Skeletal muscle cell (primary cell): ENCODE measurements at regions not wholly inside any gene's neighbourhood (a gene's known extent, or its start where the extent isn't known, plus 50 kb on each side); places are given as distances from the start of the nearest gene placed in this dataset.

ENCODE experiments used
- DNase-seq: peaks from one replicate; pipeline ENCODE4 v3.0.0-alpha.2; 2010; ENCODE audit warnings: low read depth
- H3K4me3 ChIP-seq: 2 replicates; pipeline ENCODE4 v1.5.1; 2011; ENCODE audit warnings: low read depth, mild to moderate bottlenecking, control low read depth, low read length, moderate library complexity

DNA sequence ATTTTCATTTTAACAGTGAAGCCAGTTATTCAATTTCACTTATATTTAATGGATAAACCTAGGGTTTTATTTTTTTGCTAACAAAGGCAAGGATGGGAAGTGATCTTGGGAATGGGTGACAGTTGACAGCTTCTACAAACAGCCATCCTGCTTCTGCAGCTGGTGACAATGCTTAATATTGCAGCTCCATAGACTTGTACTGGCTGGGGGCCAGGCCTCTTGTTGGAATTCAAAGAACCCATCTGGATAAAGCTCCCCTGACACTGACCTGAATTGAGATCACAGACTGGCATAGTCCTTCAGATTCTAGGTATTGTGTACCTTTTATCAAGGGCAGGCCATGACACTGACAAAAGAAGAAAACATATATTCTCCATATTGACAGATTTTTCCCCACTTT is 664.6 kb upstream of the FOXG1 start:
- H3K4me3 ChIP-seq = no peak overlapping the region
- no peak for DNase-seq

DNA sequence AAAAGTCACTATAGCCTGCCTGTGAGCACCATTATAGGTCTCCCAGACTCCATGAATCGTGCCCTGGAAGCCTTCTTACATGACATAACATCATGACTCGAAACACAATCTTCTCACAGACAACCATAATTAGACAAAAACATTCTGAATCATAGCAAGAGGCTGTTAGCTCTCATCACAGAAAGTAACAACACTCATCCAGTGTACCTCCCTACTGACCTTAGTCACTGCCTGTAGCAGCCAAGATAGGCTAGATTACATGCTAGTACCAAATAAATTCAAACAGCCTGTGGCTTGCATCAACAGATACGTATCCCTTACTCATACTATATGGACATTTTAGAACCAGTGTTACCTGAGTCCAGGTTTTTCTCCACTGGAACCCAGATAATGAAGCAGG is 663.8 kb upstream of the FOXG1 start:
- H3K4me3 ChIP-seq = no peak overlapping the region
- peak; percentile 59 for DNase-seq

DNA sequence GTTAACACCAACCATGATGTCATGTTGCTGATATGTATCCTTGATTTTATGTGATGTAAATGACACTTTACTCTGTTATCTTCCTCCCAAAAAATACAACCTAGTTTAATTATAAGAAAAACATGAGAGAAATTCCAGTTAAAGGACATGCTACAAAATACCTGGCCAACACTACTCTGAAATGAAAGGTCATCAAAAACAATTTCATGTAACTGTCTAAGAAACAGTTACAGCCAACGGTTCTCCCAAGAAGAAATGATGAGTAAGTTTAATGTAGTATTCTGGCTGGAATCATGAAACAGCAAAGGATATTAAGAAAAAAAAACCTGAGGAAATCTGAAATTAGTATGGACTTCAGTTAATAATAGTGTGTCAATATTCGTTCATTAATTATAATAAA is 653.3 kb upstream of the FOXG1 start:
- DNase-seq = no peak
- H3K4me3 ChIP-seq = no peak overlapping the region

DNA sequence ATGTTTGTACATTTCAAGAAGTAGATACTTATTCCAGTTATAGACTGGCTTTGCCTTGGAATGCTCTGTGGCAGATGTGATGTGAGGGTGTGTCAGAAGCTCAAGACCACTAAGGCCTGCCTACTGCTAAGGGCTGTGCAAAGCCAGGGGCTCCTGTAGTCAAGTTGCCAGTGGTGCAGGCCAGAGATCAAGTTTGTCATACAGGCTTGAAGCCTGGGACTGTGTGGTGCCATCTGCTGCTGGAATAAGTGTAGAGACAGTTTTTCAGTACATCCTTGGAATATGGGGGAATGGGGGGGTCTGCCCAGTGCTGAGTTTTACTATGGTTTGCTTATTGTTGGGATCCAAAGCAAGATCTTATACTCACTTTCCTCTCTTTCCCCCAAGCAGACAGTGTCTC is 649.9 kb upstream of the FOXG1 start:
- H3K4me3 ChIP-seq = no peak overlapping the region
- DNase-seq = no peak

DNA sequence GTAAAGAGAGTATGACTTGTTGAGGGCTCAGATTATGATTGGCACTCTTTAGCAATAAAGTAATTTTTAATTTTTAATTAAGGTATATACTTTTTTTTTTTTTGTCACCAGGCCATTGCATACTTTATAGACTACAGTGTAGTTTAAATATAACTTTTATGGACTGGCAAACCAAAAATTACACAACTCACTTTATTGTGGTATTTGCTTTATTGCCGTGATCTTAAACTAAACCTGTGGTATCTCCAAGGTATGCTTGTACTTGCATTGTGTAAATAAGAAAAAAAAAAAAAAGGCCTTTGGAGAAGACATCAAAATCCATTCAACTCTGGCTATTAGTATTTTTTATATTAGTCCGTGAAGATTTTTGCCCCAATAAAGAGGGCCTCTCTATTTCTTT is 646.7 kb upstream of the FOXG1 start:
- DNase-seq = no peak
- H3K4me3 ChIP-seq = no peak overlapping the region

DNA sequence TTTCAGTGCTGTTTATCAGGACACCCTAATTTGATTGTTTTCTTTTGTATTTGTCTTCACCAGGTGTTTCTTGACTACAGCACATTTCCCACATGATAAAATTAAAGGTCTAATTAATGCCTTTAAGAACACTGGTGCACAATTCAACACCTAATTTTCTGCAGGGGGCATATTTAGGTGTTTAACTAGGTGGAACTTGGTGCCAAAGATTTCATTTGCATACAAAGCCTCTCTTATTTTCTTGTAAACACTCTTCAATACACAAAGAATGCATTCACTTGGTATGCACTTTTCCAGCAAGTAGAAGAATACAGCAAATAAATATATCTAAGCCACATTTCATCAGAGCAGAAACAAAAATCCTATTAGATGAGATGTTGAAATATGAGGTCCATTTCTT is 646.2 kb upstream of the FOXG1 start:
- DNase-seq = no peak
- H3K4me3 ChIP-seq = no peak overlapping the region

DNA sequence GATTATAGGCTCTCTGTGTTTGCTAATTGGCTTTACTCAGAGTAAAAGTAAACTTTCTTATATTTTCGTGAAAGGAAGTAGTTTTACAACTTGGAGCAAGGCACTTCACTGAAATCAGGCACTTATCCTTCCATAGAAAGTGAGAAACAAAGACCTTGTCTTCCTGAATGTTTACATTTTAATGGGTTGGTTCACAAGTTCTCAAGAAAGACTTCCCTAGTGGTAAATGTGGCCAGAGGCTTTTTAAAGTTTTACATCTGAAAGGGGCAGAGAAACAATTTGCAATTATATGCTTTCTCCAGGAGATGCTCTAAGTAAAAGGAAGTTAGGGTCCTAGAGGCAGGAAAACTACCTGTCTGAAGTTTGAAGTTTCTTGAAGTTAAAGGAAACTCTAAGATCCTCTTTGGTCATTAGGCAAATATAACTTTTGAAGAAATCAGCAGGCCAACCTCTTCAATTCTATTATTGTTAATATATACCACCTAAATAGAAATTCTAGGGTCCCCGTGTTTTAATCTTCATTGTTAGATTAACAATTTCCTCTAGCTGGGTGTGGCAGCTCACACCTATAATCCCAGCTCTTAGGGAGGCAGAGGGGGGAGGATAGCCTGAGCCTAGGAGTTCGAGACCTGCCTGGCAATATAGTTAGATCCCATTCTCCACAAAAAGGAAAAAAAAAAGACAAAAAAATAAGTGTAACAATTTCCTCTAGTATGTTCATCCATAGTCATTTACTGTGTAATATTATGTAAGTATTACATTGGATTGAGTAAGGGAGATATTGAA is 644.9 kb upstream of the FOXG1 start:
- no peak for DNase-seq
- H3K4me3 ChIP-seq = no peak overlapping the region

DNA sequence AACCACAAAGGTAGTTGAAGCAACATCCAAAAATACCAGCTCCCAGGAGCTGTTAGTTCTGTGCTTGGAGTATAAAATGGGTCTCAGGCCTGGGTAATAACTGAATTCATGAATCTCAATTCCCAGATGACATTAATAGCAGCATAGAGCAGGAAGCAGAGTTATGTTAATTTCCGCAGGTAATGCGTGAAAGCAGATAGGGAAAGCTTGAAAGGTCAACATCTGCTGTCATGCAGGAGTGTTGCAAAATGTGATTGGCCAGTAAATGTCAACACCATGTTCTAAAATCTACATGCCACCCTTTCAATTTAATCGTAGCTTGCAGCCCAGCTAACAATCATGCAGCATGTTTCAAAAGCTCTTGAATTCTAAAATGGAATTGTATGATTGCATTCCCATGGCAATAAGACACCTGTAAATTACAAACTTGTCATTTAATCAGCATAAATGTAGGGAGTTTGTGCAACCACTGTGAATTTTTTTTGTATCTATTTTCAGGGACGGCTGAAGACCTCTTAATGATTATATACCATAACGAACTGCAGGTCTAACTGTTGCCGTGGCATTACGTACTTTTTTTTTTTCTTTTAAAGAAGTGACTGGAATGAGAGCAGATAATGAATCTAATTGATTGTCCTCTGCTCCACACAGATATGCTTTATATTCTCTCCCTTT is 635.8 kb upstream of the FOXG1 start:
- H3K4me3 ChIP-seq = no peak overlapping the region
- DNase-seq = no peak

DNA sequence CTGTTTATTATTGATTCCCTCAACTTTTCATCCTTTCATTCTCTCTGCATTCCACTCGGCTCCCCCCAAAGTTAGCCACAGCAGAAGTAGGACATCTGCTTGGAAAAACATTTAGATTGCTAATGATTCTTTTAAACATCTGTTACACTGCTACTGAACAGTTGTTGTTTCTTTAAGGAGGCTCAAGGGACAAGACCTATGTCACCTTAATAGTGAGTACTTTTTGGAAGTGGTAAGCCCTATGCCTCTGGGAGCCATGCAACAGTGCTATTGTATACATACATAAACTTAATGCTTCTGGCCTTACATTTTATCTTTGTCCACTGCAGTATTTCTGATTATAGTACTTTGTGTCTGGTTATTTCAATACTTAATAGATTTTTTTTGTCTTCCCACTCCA is 628.2 kb upstream of the FOXG1 start:
- H3K4me3 ChIP-seq = no peak overlapping the region
- DNase-seq = no peak

DNA sequence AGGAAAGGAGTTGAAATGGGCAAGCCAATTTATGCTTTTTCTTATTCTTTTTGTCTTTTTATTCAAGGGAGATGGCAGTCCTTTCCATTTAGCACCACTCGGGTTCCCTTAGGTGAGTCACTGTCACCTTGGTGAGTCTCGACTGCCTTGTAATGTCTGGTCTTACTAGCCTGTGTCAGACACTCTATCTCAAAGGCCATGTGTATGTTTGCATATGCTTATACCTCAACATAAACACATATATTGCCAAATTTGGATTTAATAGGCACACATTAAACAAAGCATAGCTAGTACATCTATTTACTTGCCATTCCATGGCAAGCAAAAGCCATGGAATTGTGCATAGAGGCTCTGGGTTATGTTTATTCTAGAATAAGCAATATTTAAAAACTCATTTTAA is 624.9 kb upstream of the FOXG1 start:
- DNase-seq = no peak
- no peak overlapping the region for H3K4me3 ChIP-seq

DNA sequence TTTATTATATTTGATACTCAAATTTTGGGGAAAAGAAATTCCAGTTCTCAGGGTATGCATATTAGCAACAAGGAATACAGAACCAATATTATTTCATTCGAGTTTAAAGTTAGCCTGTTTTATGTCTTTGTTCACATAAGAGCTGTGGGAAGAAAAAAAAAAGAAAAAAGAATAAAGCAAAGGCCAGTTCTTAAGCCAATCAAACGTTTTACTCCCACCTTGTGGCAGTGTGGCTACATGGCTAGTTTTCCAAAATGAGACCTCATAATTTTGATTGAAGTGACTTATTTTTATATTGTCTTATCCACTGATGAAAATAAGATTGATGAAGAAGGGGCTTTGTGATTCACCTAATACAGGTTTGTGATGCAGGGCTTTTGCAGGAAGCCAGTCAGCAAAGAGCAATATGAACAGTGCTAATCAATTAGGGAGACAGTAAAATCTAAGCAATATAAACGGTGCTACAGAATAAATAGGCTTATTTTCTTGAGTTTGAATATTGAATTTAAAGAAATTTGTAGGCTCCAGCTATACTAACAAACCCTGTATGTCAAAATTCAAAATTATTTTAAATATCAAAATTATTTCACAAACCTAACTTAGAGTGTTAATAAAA is 624.1 kb upstream of the FOXG1 start:
- no peak overlapping the region for H3K4me3 ChIP-seq
- no peak for DNase-seq

DNA sequence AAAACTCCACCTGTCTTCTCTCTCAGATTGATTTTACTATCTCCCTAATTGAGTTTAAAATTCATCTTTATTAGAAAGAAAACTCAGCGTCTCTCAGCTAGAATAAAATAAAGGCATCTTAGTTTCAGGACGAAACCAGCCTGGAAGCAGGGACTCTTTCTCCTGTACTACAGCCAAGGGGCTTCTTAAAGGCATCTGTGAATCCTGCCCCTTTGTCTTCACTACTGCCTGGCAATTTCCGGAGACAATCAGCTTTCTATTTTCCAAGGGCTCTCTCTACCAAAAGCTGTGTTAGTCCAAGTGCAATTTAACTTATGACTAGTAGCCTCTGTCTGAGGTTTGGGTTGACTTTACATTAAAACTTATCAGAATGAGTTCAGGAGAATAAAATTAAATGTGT is 623.3 kb upstream of the FOXG1 start:
- H3K4me3 ChIP-seq = no peak overlapping the region
- no peak for DNase-seq

DNA sequence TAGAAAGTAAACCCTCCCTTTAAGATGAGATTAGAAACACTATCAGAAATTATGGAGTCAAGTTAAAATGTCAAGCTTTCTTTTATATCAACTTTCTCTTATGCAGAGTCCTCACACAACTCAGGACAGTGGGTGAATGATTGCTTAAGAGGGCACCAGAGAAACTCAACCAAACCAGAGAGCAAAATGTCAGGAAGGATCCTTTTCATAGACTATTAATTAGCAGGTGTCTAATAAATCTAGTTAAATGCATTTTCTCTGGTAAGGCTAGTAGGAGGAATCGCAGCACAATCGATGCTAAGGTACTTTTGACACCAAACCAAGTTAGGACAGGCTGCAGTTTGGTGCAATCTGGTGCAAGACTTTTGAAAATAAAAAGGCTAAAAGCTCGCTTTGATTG is 614.7 kb upstream of the FOXG1 start:
- DNase-seq = no peak
- H3K4me3 ChIP-seq = no peak overlapping the region

DNA sequence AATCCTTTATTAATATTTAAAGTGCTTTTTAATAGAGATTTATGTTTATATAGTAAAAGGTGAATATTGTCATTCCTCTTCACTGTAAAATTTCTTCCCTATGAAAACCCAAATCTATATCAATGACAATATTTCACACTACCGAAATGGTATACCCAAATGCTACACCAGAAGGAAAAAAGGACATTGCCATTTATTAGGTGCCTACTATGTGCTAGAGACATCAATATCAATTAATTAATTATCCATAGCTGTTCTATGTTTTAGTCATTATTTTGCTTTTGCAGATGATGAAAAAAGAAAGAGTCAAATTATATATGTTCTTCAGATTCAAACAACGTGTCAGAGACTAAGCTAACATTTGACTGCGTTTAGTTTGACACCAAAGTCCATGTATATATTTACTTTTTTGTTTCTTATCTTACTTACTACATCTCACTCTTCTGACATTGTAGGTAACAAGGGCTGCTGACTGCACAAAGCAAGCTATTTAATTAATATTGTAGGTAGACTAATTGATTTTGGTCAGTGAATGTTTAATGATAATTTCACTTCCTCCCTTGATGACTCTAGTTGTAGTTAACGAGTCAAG is 614.0 kb upstream of the FOXG1 start:
- DNase-seq = no peak
- H3K4me3 ChIP-seq = no peak overlapping the region

DNA sequence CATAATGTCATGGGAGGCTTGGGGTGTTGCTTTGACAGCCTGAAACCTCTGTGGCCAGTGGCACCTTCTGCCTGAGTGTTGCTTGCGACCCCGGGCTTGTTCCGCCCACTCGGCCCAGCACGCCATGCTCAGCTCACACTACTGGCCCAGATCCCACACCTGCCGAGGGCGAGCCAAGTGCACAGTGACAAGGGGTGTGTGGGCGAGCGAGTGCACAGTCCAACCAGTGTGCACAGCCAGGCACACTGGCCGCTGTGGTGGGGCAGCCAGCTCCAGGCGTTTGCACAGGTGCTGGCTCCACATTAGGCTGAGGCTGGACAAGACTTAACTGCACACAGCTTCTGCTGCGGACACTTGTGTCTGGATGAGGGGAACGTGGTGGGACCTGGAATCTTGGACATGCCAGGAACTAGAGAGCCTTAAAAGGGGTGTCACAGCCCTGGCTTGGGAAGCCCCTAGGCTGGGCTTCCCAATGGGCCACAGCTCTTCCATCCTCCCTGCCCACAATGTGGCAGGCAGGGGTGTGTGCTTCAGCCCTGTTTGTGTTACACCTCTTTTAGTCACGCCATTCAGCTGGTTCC is 609.2 kb upstream of the FOXG1 start:
- H3K4me3 ChIP-seq = no peak overlapping the region
- no peak for DNase-seq

DNA sequence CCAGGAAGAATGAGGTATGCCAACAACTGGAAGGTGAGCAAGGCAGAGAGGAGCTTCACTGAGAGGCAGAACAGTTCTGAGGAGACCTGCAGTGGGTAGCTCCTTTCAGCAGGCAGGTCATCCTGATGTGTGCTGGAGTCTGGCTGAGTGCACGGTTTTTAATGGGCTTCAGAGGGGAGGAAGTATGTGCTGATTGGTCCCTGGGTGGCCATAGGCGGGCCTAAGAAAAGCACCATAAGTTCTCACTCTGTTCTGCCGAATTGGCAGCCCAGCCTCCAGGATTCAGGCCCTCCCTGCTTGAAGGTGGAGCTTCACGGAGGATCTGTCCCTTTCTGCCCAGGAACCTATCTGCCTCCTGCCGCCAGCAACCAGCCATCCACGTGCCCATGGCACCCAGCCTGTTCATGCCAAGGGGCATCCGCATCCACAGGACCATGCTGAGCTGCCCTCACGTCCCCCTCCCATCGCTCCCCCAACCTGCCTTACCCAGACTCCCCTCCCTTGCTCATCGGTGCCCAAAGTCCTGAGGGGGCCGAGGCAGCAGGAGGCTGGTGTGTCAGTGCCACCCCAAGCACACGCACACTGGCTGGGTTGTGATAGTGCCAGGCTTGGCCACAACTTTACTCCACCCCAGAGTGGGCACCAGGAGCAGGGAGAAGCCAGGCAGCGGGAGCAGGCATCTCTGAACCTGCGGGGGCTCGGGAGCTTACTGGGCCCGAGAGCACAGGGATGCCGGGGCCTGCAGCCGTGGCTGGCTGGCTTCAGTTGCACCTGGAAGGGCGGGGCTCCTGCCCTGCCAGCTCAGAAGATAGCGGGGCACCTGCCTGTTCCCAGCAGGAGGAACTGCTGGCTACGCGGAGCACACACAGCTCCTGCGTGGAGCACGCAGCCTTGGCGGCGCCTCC is 608.4 kb upstream of the FOXG1 start:
- no peak for DNase-seq
- no peak overlapping the region for H3K4me3 ChIP-seq

DNA sequence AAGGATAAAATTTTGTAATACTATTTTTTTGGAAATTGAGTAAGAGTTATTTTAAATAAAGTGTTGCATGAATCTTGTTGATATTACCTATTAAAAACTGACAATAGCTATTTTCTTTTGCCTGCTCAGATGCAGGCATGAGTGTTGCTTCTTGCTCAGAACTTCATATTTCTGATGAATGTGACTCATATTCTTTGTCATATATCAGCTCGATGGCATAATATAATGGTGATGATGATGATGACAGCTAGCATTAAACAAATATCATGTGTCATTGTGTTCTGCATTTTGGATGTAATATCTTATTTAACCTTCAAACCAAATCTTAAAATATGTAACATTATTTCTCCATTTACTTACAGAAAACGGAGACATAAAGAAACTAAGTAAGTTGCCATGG is 605.5 kb upstream of the FOXG1 start:
- no peak for DNase-seq
- no peak overlapping the region for H3K4me3 ChIP-seq

DNA sequence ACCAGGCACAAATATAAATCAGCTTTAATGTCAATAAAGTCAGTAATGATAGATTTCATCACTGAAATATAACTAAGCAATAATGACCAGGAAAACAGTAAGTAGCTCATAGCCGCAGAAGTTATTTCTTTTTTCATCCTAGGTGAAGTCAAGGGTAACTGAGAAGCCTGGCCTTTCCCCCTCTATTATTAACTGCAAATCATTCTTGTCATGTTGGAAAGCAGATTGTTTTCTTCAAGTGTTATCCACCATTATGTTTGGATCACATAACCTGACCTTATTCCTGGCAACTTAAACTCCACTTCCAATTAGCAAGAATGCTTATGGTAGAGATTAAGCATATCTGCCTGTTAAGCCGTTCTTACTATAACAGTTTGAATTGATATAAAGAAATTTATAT is 603.4 kb upstream of the FOXG1 start:
- no peak for DNase-seq
- no peak overlapping the region for H3K4me3 ChIP-seq

DNA sequence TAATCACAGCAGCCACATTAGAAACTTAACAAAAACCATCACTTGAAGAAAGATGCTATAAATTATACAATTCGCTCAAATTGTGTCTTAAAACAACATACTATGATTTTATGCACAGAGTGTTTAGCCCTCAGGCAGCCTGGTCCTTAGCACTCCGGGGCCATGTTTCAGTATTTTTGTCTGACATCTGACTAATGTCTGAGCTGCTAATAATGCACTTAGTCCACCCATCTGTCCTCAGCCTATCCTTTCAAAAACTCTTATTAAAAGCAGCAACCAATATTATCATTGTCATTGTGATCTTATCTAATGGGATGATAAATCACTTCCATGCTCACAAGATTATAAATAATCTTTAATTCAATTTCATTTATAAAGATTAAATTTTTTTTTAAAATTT is 602.7 kb upstream of the FOXG1 start:
- DNase-seq = no peak
- H3K4me3 ChIP-seq = no peak overlapping the region
